ENCODE measurements at regions not wholly inside any gene's neighbourhood (a gene's known extent, or its start where the extent isn't known, plus 50 kb on each side); places are given as distances from the start of the nearest gene placed in this dataset.

- Histone ChIP-seq H2AFZ (ENCODE audit: low read length) (no peak overlapping the region), H3K4me3 (ENCODE audit: low read length) (no peak overlapping the region), H3K79me2 (ENCODE audit: low read length) (no peaks in the 10 kb centered on the region), H3K27me3 (replicated peaks; ENCODE audit: insufficient read depth, low read length) (no peaks in the 10 kb centered on the region), H3K9me2 (replicated peaks; ENCODE audit: insufficient read depth, low read length) (no peaks in the 10 kb centered on the region), H3K4me1 (ENCODE audit: low read length) (no peaks in the 10 kb centered on the region), H3K27ac (ENCODE audit: low read length) (no peak overlapping the region), H3F3A (ENCODE audit: insufficient read depth, low read length) (no peaks in the 10 kb centered on the region), H3K4me2 (ENCODE audit: low read depth, low read length) (no peak overlapping the region), H4K20me1 (ENCODE audit: insufficient read depth, low read length) (no peaks in the 10 kb centered on the region), H3K9me3 (replicated peaks; ENCODE audit: insufficient read depth, low read length) (no peaks in the 10 kb centered on the region), H3K36me3 (replicated peaks; ENCODE audit: insufficient read depth, low read length) (no peaks in the 10 kb centered on the region), H3K9ac (ENCODE audit: low read length) (no peak overlapping the region)
- DNase-seq: no peak
- TF ChIP-seq EZH2phosphoT487 (IDR thresholded peaks at IDR 0.05; ENCODE audit: low read length) (no peak), EZH2 (optimal IDR thresholded peaks at IDR 0.05; ENCODE audit: low read depth, low read length) (no peak), CTCF (IDR thresholded peaks at IDR 0.05; ENCODE audit: low read length) (no peak)
These were observed 535.6 kb upstream of the ALCAM start for GRCh38 chr3:104831071-104831470.

DNA sequence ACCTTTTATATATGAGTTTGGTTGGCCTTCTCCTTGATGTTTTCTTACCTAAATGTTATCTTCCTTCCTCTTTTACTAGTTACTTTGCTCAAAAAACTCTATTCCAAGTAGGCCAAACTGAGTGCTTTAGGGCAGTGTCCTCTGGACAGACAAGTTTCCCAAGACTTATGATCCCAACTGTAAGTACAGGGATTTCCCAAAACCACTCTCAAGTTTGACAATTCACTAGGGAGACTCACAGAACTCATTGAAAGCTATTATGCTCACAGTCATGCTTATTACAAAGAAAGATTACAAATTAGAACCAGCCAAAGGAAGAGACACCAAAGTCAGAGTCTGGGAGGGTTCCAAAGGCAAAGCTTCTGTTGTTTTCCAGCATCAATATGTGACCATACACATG is 534.2 kb upstream of the ALCAM start:
- no peaks in the 10 kb centered on the region for H4K20me1 ChIP-seq (ENCODE audit: insufficient read depth, low read length)
- H3K79me2 ChIP-seq (ENCODE audit: low read length): no peaks in the 10 kb centered on the region
- H3K27ac ChIP-seq (ENCODE audit: low read length): no peak overlapping the region
- no peaks in the 10 kb centered on the region for H3K27me3 ChIP-seq (replicated peaks; ENCODE audit: insufficient read depth, low read length)
- H3K9ac ChIP-seq (ENCODE audit: low read length): no peak overlapping the region
- H3K9me2 ChIP-seq (replicated peaks; ENCODE audit: insufficient read depth, low read length): no peaks in the 10 kb centered on the region
- H3K4me1 ChIP-seq (ENCODE audit: low read length): no peaks in the 10 kb centered on the region
- TF ChIP-seq EZH2 (optimal IDR thresholded peaks at IDR 0.05; ENCODE audit: low read depth, low read length) (no peak), EZH2phosphoT487 (IDR thresholded peaks at IDR 0.05; ENCODE audit: low read length) (no peak), CTCF (IDR thresholded peaks at IDR 0.05; ENCODE audit: low read length) (no peak)
- H3K4me2 ChIP-seq (ENCODE audit: low read depth, low read length): no peak overlapping the region
- no peaks in the 10 kb centered on the region for H3K9me3 ChIP-seq (replicated peaks; ENCODE audit: insufficient read depth, low read length)
- no peaks in the 10 kb centered on the region for H3F3A ChIP-seq (ENCODE audit: insufficient read depth, low read length)
- no peak overlapping the region for H3K4me3 ChIP-seq (ENCODE audit: low read length)
- no peak for DNase-seq
- no peak overlapping the region for H2AFZ ChIP-seq (ENCODE audit: low read length)
- H3K36me3 ChIP-seq (replicated peaks; ENCODE audit: insufficient read depth, low read length): no peaks in the 10 kb centered on the region

DNA sequence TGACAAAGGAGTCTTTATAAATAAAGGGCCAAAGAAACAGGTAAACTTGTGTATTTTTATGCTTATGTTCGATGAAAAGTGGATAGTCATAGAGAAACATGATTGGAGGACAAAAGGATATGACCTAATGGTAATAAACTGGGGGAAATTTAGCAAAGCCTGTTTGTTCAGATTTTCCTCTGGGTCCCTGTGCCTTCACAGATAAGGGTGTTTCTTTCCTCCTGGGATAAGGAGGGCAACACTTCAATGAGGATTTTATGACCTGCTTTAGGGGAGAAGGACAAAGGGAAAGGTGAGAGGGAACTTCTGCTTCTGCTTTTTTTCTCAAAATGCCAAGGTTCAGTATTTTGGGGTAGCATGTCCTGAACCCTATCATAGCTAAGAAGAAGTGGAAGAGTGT is 531.3 kb upstream of the ALCAM start:
- Histone ChIP-seq H3K9me3 (replicated peaks; ENCODE audit: insufficient read depth, low read length) (no peaks in the 10 kb centered on the region), H2AFZ (ENCODE audit: low read length) (no peak overlapping the region), H3K4me1 (ENCODE audit: low read length) (no peaks in the 10 kb centered on the region), H3K9ac (ENCODE audit: low read length) (no peak overlapping the region), H3K9me2 (replicated peaks; ENCODE audit: insufficient read depth, low read length) (no peaks in the 10 kb centered on the region), H3K4me2 (ENCODE audit: low read depth, low read length) (no peak overlapping the region), H3K27ac (ENCODE audit: low read length) (no peak overlapping the region), H3K79me2 (ENCODE audit: low read length) (no peaks in the 10 kb centered on the region), H3K4me3 (ENCODE audit: low read length) (no peak overlapping the region), H3K27me3 (replicated peaks; ENCODE audit: insufficient read depth, low read length) (no peaks in the 10 kb centered on the region), H4K20me1 (ENCODE audit: insufficient read depth, low read length) (no peaks in the 10 kb centered on the region), H3F3A (ENCODE audit: insufficient read depth, low read length) (no peaks in the 10 kb centered on the region), H3K36me3 (replicated peaks; ENCODE audit: insufficient read depth, low read length) (no peaks in the 10 kb centered on the region)
- TF ChIP-seq EZH2 (optimal IDR thresholded peaks at IDR 0.05; ENCODE audit: low read depth, low read length) (no peak), CTCF (IDR thresholded peaks at IDR 0.05; ENCODE audit: low read length) (no peak), EZH2phosphoT487 (IDR thresholded peaks at IDR 0.05; ENCODE audit: low read length) (no peak)
- DNase-seq: no peak

Measured in MM.1S (cell line).